Mammary epithelial cell (primary cell): ENCODE measurements at regions not wholly inside any gene's neighbourhood (a gene's known extent, or its start where the extent isn't known, plus 50 kb on each side); places are given as distances from the start of the nearest gene placed in this dataset.

Experiments
- CTCF ChIP-seq, 2 donors: IDR thresholded peaks in 1 of 2; conservative IDR thresholded peaks in 1 of 2; 2 replicates each; pipeline ENCODE4 v1.5.1; 2011 to 2012; ENCODE audit warnings: inconsistent platforms in 2 of 2, low read length in 2 of 2, mild to moderate bottlenecking in 2 of 2, control low read depth in 1 of 2, low read depth in 1 of 2; ENCODE audit not compliant: insufficient read depth in 1 of 2; ENCODE audit errors: extremely low read depth in 1 of 2
- EZH2 ChIP-seq: IDR thresholded peaks from 2 replicates; pipeline ENCODE4 v1.6.1; 2012; ENCODE audit warnings: low read length, inconsistent platforms, borderline replicate concordance

GRCh38 chr2:38129987-38130386 lies 54.0 kb upstream of the CYP1B1 start:
- TF ChIP-seq CTCF (conservative IDR thresholded peaks at IDR 0.05 in 1 of 2, IDR thresholded peaks at IDR 0.05 in 1 of 2; ENCODE audit: extremely low read depth in 1 of 2, insufficient read depth in 1 of 2, low read depth in 1 of 2, low read length in 2 of 2) = no peak
- no peak for TF ChIP-seq EZH2
